ENCODE measurements at regions not wholly inside any gene's neighbourhood (a gene's known extent, or its start where the extent isn't known, plus 50 kb on each side); places are given as distances from the start of the nearest gene placed in this dataset.
A peak's percentile ranks its signal among the peaks of the same experiment; 100 is the strongest.

- ATAC-seq: peak; percentile 68
- TF ChIP-seq CSDC2 (CRISPR knock-in tag; IDR thresholded peaks at IDR 0.05) (no peak), TOX (CRISPR knock-in tag; IDR thresholded peaks at IDR 0.05; ENCODE audit: borderline replicate concordance) (no peak), PATZ1 (CRISPR knock-in tag; IDR thresholded peaks at IDR 0.05; ENCODE audit: borderline replicate concordance) (no peak), ISL1 (CRISPR knock-in tag; IDR thresholded peaks at IDR 0.05) (no peak), ZNF565 (CRISPR knock-in tag; conservative IDR thresholded peaks at IDR 0.05; ENCODE audit: low read depth) (no peak), TSHZ2 (CRISPR knock-in tag; IDR thresholded peaks at IDR 0.05) (no peak), POU6F1 (CRISPR knock-in tag; IDR thresholded peaks at IDR 0.05; ENCODE audit: borderline replicate concordance, low read depth) (no peak), ESRRG (CRISPR knock-in tag; IDR thresholded peaks at IDR 0.05) (no peak), ARNTL (CRISPR knock-in tag; IDR thresholded peaks at IDR 0.05; ENCODE audit: borderline replicate concordance, low read depth) (no peak), ZC3H10 (CRISPR knock-in tag; IDR thresholded peaks at IDR 0.05) (no peak), ZNF8 (CRISPR knock-in tag; IDR thresholded peaks at IDR 0.05) (no peak), GLIS3 (CRISPR knock-in tag; IDR thresholded peaks at IDR 0.05) (no peak), CREB5 (CRISPR knock-in tag; IDR thresholded peaks at IDR 0.05; ENCODE audit: low read depth) (no peak), RARB (CRISPR knock-in tag; IDR thresholded peaks at IDR 0.05) (no peak), SNAI2 (CRISPR knock-in tag; IDR thresholded peaks at IDR 0.05) (no peak)
Observed at GRCh38 chr14:50010752-50011151, 105.6 kb downstream of the VCPKMT start.

- ATAC-seq: no peak
- TF ChIP-seq ZC3H10 (CRISPR knock-in tag; IDR thresholded peaks at IDR 0.05): no peak
- TF ChIP-seq PPARA (CRISPR knock-in tag; IDR thresholded peaks at IDR 0.05; ENCODE audit: borderline replicate concordance): no peak
Observed at GRCh38 chr14:50011242-50011641, 105.1 kb downstream of the VCPKMT start.

- ATAC-seq: peak; percentile 57
- TF ChIP-seq ZFP30 (CRISPR knock-in tag; IDR thresholded peaks at IDR 0.05): no peak
Observed at GRCh38 chr14:50012644-50013043, 103.7 kb downstream of the VCPKMT start.

GRCh38 chr14:50013198-50013918 lies 103.0 kb downstream of the VCPKMT start:
- peak; percentile 73 for ATAC-seq
- peak; percentile 39; the same call in 1 of the 2 replicates for TF ChIP-seq TOX (CRISPR knock-in tag; IDR thresholded peaks at IDR 0.05; ENCODE audit: borderline replicate concordance)
- no peak for TF ChIP-seq ZFP3 (CRISPR knock-in tag; IDR thresholded peaks at IDR 0.05)

GRCh38 chr14:50013934-50014333 lies 102.4 kb downstream of the VCPKMT start:
- ATAC-seq: no peak
- TF ChIP-seq RARB (CRISPR knock-in tag; IDR thresholded peaks at IDR 0.05) (no peak), ZFP30 (CRISPR knock-in tag; IDR thresholded peaks at IDR 0.05) (no peak), OSR1 (CRISPR knock-in tag; IDR thresholded peaks at IDR 0.05) (no peak), ESRRG (CRISPR knock-in tag; IDR thresholded peaks at IDR 0.05) (no peak), TOX (CRISPR knock-in tag; IDR thresholded peaks at IDR 0.05; ENCODE audit: borderline replicate concordance) (no peak), PPARA (CRISPR knock-in tag; IDR thresholded peaks at IDR 0.05; ENCODE audit: borderline replicate concordance) (no peak), ZFP3 (CRISPR knock-in tag; IDR thresholded peaks at IDR 0.05) (no peak), CSDC2 (CRISPR knock-in tag; IDR thresholded peaks at IDR 0.05) (no peak), TCF4 (CRISPR knock-in tag; IDR thresholded peaks at IDR 0.05; ENCODE audit: borderline replicate concordance) (no peak), BACH2 (CRISPR knock-in tag; IDR thresholded peaks at IDR 0.05; ENCODE audit: borderline replicate concordance) (no peak), TSHZ2 (CRISPR knock-in tag; IDR thresholded peaks at IDR 0.05) (no peak), SNAI2 (CRISPR knock-in tag; IDR thresholded peaks at IDR 0.05) (no peak), ZNF70 (CRISPR knock-in tag; IDR thresholded peaks at IDR 0.05) (no peak)
